ENCODE measurements at regions not wholly inside any gene's neighbourhood (a gene's known extent, or its start where the extent isn't known, plus 50 kb on each side); places are given as distances from the start of the nearest gene placed in this dataset.

- Histone ChIP-seq H3K27me3 (no peaks in the 10 kb centered on the region), H3K4me1 (peaks cover 55% of the 10 kb centered on the region), H3K4me3 (no peak overlapping the region), H3K27ac (no peak overlapping the region), H4K20me1 (no peaks in the 10 kb centered on the region), H3K4me2 (no peak overlapping the region), H3K9ac (no peak overlapping the region), H3K9me3 (no peaks in the 10 kb centered on the region), H3K36me3 (no peaks in the 10 kb centered on the region)
- no peak for TF ChIP-seq Cebpa-rat (IDR thresholded peaks at IDR 0.05)
Observed at GRCh38 chr4:108567831-108568230, 52.5 kb upstream of the RPL34 start.

DNA sequence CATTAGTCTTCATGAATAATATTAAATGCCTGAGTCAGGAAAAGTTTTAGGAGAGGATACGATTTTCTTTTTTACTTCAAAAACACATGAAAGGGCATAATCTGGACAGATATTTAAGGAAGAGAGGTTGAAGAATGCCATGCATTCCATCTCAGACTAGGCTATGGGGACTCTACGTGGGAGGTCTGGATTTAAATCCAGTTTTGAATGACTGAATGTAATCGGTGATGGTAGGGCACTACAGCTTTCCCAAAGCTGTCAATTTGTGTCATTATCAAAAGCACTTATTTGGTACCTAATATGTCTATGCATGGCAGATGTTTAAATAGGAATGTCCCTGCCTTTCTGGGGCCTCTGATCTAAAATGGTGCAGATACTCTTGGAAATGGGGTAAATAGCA, 59.3 kb upstream of the RPL34 start:
- H3K4me2 ChIP-seq: no peak overlapping the region
- peaks cover 74% of the 10 kb centered on the region for H3K4me1 ChIP-seq
- no peaks in the 10 kb centered on the region for H3K9me3 ChIP-seq
- H3K27me3 ChIP-seq: no peaks in the 10 kb centered on the region
- no peak overlapping the region for H3K4me3 ChIP-seq
- H3K9ac ChIP-seq: no peak overlapping the region
- no peaks in the 10 kb centered on the region for H4K20me1 ChIP-seq
- H3K27ac ChIP-seq: no peak overlapping the region
- TF ChIP-seq Cebpa-rat (IDR thresholded peaks at IDR 0.05): no peak
- no peaks in the 10 kb centered on the region for H3K36me3 ChIP-seq

GRCh38 chr4:108560616-108561015, 59.8 kb upstream of the RPL34 start:
- no peak for TF ChIP-seq Cebpa-rat (IDR thresholded peaks at IDR 0.05)
- no peak overlapping the region for H3K9ac ChIP-seq
- no peaks in the 10 kb centered on the region for H3K27me3 ChIP-seq
- H3K4me3 ChIP-seq: no peak overlapping the region
- H3K36me3 ChIP-seq: no peaks in the 10 kb centered on the region
- peak overlapping the region; percentile 76 for H3K4me2 ChIP-seq
- peaks cover 77% of the 10 kb centered on the region for H3K4me1 ChIP-seq
- no peaks in the 10 kb centered on the region for H4K20me1 ChIP-seq
- H3K9me3 ChIP-seq: no peaks in the 10 kb centered on the region
- no peak overlapping the region for H3K27ac ChIP-seq

DNA sequence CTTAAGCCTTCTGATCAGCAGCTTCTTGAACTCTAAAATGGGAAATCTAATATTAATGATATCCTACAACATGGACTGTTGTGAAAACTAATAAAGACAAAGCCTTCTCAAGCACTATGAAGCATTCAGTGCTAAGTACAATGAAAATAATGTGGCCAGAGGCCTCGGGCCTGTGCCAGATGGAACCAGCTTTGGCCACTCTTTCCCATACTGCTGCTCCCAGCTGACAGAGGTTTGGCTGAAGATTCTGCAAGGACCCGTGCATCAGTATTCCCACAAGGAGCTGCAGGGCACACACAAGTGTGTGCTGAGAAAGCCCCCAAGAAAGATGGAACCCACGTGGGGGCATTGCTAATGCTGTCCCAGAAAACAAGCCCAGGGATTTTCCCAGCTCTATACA, 60.5 kb upstream of the RPL34 start:
- Histone ChIP-seq H3K4me2 (peak overlapping the region; percentile 76), H3K27ac (no peak overlapping the region), H3K9ac (no peak overlapping the region), H4K20me1 (no peaks in the 10 kb centered on the region), H3K4me3 (no peak overlapping the region), H3K27me3 (no peaks in the 10 kb centered on the region), H3K4me1 (peaks cover 78% of the 10 kb centered on the region), H3K36me3 (no peaks in the 10 kb centered on the region), H3K9me3 (peaks cover under 1% of the 10 kb centered on the region; the same call in 1 of the 2 replicates)
- no peak for TF ChIP-seq Cebpa-rat (IDR thresholded peaks at IDR 0.05)

- no peak overlapping the region; the same call in 1 of the 2 replicates for H3K9ac ChIP-seq
- H3K27ac ChIP-seq: peak overlapping the region; percentile 47; the same call in 1 of the 2 replicates
- H4K20me1 ChIP-seq: no peaks in the 10 kb centered on the region
- H3K4me3 ChIP-seq: peak overlapping the region; percentile 44; the same call in 1 of the 2 replicates
- TF ChIP-seq Cebpa-rat (IDR thresholded peaks at IDR 0.05): no peak
- H3K27me3 ChIP-seq: no peaks in the 10 kb centered on the region
- H3K9me3 ChIP-seq: peaks cover 7% of the 10 kb centered on the region
- peaks cover 77% of the 10 kb centered on the region for H3K4me1 ChIP-seq
- H3K4me2 ChIP-seq: peak overlapping the region; percentile 76
- H3K36me3 ChIP-seq: no peaks in the 10 kb centered on the region
Observed at GRCh38 chr4:108559068-108559793, 61.1 kb upstream of the RPL34 start.

GRCh38 chr4:108556588-108557200, 63.7 kb upstream of the RPL34 start:
- Histone ChIP-seq H3K27me3 (no peaks in the 10 kb centered on the region), H3K9me3 (peaks cover 27% of the 10 kb centered on the region), H3K36me3 (no peaks in the 10 kb centered on the region), H3K4me2 (peak overlapping the region; percentile 76), H3K9ac (peak overlapping the region; percentile 67), H3K4me3 (peak overlapping the region; percentile 44), H3K4me1 (peaks cover 76% of the 10 kb centered on the region), H3K27ac (peak overlapping the region; percentile 78), H4K20me1 (no peaks in the 10 kb centered on the region)
- no peak for TF ChIP-seq Cebpa-rat (IDR thresholded peaks at IDR 0.05)

DNA sequence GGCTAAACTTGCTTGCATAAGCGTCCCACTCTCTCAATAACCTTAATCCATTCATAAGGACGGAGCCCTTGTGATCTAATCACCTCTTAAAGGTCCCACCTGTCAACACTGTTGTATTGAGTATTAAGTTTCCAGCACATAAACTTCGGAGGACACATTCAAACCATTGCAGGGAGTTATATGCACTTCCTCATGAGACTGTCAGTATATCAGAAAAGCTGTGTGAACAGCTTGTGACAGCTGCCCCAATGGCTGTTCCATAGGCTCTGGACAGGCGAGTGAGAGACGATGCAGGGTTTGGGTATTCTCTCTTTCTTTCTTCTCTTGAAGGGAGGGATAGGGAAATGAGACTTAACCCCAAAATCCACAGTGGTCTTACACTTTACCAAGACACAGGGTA, 64.2 kb upstream of the RPL34 start:
- H3K27me3 ChIP-seq: no peaks in the 10 kb centered on the region
- H3K36me3 ChIP-seq: no peaks in the 10 kb centered on the region
- H3K9me3 ChIP-seq: peaks cover 32% of the 10 kb centered on the region
- H3K9ac ChIP-seq: peak overlapping the region; percentile 67; the same call in 1 of the 2 replicates
- peak overlapping the region; percentile 44; the same call in 1 of the 2 replicates for H3K4me3 ChIP-seq
- peak overlapping the region; percentile 78 for H3K27ac ChIP-seq
- H3K4me1 ChIP-seq: peaks cover 78% of the 10 kb centered on the region
- no peaks in the 10 kb centered on the region for H4K20me1 ChIP-seq
- no peak for TF ChIP-seq Cebpa-rat (IDR thresholded peaks at IDR 0.05)
- H3K4me2 ChIP-seq: peak overlapping the region; percentile 76

GRCh38 chr4:108555701-108556100, 64.7 kb upstream of the RPL34 start:
- no peak overlapping the region for H3K9ac ChIP-seq
- no peaks in the 10 kb centered on the region for H3K36me3 ChIP-seq
- no peaks in the 10 kb centered on the region for H3K27me3 ChIP-seq
- no peak overlapping the region for H3K4me3 ChIP-seq
- TF ChIP-seq Cebpa-rat (IDR thresholded peaks at IDR 0.05): no peak
- peak overlapping the region; percentile 76 for H3K4me2 ChIP-seq
- H3K4me1 ChIP-seq: peaks cover 73% of the 10 kb centered on the region
- no peaks in the 10 kb centered on the region for H4K20me1 ChIP-seq
- peaks cover 37% of the 10 kb centered on the region for H3K9me3 ChIP-seq
- peak overlapping the region; percentile 78 for H3K27ac ChIP-seq

- Histone ChIP-seq H4K20me1 (no peaks in the 10 kb centered on the region), H3K9me3 (peaks cover 79% of the 10 kb centered on the region), H3K4me1 (peaks cover 20% of the 10 kb centered on the region), H3K27me3 (no peaks in the 10 kb centered on the region), H3K4me2 (no peak overlapping the region), H3K9ac (no peak overlapping the region), H3K36me3 (no peaks in the 10 kb centered on the region; the same call in 1 of the 2 replicates), H3K27ac (no peak overlapping the region), H3K4me3 (no peak overlapping the region)
- no peak for TF ChIP-seq Cebpa-rat (IDR thresholded peaks at IDR 0.05)
Observed at GRCh38 chr4:108547682-108548081, 72.7 kb upstream of the RPL34 start.

GRCh38 chr4:108546728-108547127, 73.6 kb upstream of the RPL34 start:
- no peak for TF ChIP-seq Cebpa-rat (IDR thresholded peaks at IDR 0.05)
- Histone ChIP-seq H3K4me3 (no peak overlapping the region), H3K36me3 (no peaks in the 10 kb centered on the region; the same call in 1 of the 2 replicates), H3K4me1 (peaks cover 17% of the 10 kb centered on the region), H4K20me1 (no peaks in the 10 kb centered on the region), H3K27me3 (no peaks in the 10 kb centered on the region), H3K4me2 (no peak overlapping the region), H3K9ac (no peak overlapping the region), H3K27ac (no peak overlapping the region), H3K9me3 (peaks cover 77% of the 10 kb centered on the region)
